ENCODE measurements at regions not wholly inside any gene's neighbourhood (a gene's known extent, or its start where the extent isn't known, plus 50 kb on each side); places are given as distances from the start of the nearest gene placed in this dataset.

DNA sequence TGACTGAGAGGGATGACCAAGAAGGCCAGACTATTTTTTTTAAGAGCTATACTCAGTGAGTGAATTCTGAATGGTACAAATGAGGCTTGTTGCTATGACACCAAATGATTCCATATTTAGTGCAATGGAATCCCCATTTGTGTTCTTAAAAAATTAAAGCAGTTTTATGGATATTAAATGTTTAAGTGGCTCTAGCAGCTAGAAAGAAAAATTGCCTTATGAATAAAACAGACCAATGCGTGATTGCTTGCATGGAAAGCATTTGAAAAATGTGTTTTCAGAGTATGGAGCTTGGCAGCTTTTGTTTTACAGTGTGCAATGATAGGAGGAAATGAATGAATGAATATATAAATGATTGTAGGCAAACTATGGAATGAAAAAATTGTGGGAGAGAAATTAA, 238.8 kb upstream of the DPP10 start:
- intact Hi-C loops (cut with DNase I; ENCODE audit: low total_unique reads) = no loop called here
- TF ChIP-seq POLR2A (IDR thresholded peaks at IDR 0.05) = no peak
- no peak for TF ChIP-seq CTCF (IDR thresholded peaks at IDR 0.05)
- 64 to 74% methylated on average over 1 of the region's 1 CpG for whole genome bisulfite sequencing, 2 donors
- no peak overlapping the region for H3K4me3 ChIP-seq (ENCODE audit: low read depth, poor library complexity, severe bottlenecking)
- DNase-seq (ENCODE audit: low spot score in 2 of 2) = no peak

GRCh38 chr2:114213808-114214207, 228.6 kb upstream of the DPP10 start:
- TF ChIP-seq CTCF (IDR thresholded peaks at IDR 0.05) = no peak
- no peak for TF ChIP-seq POLR2A (IDR thresholded peaks at IDR 0.05)
- no peak for DNase-seq (ENCODE audit: low spot score in 2 of 2)
- intact Hi-C loops (cut with DNase I; ENCODE audit: low total_unique reads) = no loop called here
- 81 to 82% methylated on average over 3 of the region's 3 CpGs for WGBS, 2 donors
- no peak overlapping the region for H3K4me3 ChIP-seq (ENCODE audit: low read depth, poor library complexity, severe bottlenecking)

GRCh38 chr2:114218383-114218782, 224.1 kb upstream of the DPP10 start:
- intact Hi-C loops (cut with DNase I; ENCODE audit: low total_unique reads) = no loop called here
- no peak for DNase-seq (ENCODE audit: low spot score in 2 of 2)
- no peak for TF ChIP-seq CTCF (IDR thresholded peaks at IDR 0.05)
- 70 to 71% methylated on average over 2 of the region's 2 CpGs for WGBS, 2 donors
- H3K4me3 ChIP-seq (ENCODE audit: low read depth, poor library complexity, severe bottlenecking) = no peak overlapping the region

GRCh38 chr2:114219456-114219855, 223.0 kb upstream of the DPP10 start:
- TF ChIP-seq CTCF (IDR thresholded peaks at IDR 0.05) (no peak), POLR2A (IDR thresholded peaks at IDR 0.05) (no peak)
- WGBS, 2 donors = 27 to 28% methylated on average over 1 of the region's 1 CpG
- DNase-seq (ENCODE audit: low spot score in 2 of 2) = no peak
- intact Hi-C loops (cut with DNase I; ENCODE audit: low total_unique reads) = no loop called here
- H3K4me3 ChIP-seq (ENCODE audit: low read depth, poor library complexity, severe bottlenecking) = no peak overlapping the region

DNA sequence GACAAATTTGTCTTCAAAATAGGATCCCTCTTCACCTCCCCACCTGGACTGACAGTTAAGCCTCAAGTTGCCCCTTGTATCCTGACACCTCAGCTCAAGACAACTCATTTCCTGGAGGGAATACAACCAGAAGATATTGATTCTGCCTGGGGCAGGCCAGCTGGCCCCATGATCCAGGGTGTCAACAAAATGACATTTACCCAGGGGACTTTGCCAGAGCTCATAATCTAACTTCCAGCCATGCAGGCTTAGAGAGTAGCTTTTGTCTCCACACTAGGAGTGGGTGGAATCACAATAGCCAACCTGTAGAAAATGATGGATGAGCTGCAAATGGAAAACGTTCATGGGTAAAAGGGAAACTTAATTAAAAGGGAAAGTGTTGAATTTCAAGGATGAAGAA, 220.1 kb upstream of the DPP10 start:
- WGBS, 2 donors = 0% methylated on average over 1 of the region's 1 CpG
- DNase-seq (ENCODE audit: low spot score in 2 of 2) = no peak
- TF ChIP-seq POLR2A (IDR thresholded peaks at IDR 0.05) (no peak), CTCF (IDR thresholded peaks at IDR 0.05) (no peak)
- intact Hi-C loops (cut with DNase I; ENCODE audit: low total_unique reads) = no loop called here
- no peak overlapping the region for H3K4me3 ChIP-seq (ENCODE audit: low read depth, poor library complexity, severe bottlenecking)

- TF ChIP-seq POLR2A (IDR thresholded peaks at IDR 0.05) = no peak
- no peak for TF ChIP-seq CTCF (IDR thresholded peaks at IDR 0.05)
- intact Hi-C loops (cut with DNase I; ENCODE audit: low total_unique reads) = no loop called here
- DNase-seq (ENCODE audit: low spot score in 2 of 2) = no peak
- H3K4me3 ChIP-seq (ENCODE audit: low read depth, poor library complexity, severe bottlenecking) = no peak overlapping the region
Measured at GRCh38 chr2:114231921-114232320, 210.5 kb upstream of the DPP10 start.

Measured in lower leg skin (tissue), 4 donors.